Kidney (tissue), 13 donors: ENCODE measurements at regions not wholly inside any gene's neighbourhood (a gene's known extent, or its start where the extent isn't known, plus 50 kb on each side); places are given as distances from the start of the nearest gene placed in this dataset.

Experiments used
- DNase-seq, 5 donors: peaks; one replicate each; pipeline ENCODE4 v3.0.0-alpha.2; 2013 to 2020
- FAIRE-seq: peaks from 2 replicates; lab custom pipeline; 2012; peaks lifted over from hg19 to GRCh38; lab: Jason Lieb, UNC
- H3K27ac ChIP-seq, 2 donors: one replicate each; pipeline ENCODE4 v1.7.0; 2013; ENCODE audit warnings: low read depth in 2 of 2, low read length in 2 of 2, inconsistent platforms in 1 of 2
- H3K27me3 ChIP-seq: one replicate; pipeline ENCODE4 v1.7.1; 2013; ENCODE audit warnings: low read length, inconsistent platforms; ENCODE audit not compliant: control insufficient read depth, insufficient read depth
- H3K36me3 ChIP-seq, 3 donors: one replicate each; pipeline versions ENCODE4 v1.7.0 to v1.7.1; 2013; ENCODE audit warnings: low read length in 3 of 3, control low read depth in 1 of 3, inconsistent platforms in 1 of 3; ENCODE audit not compliant: insufficient read depth in 3 of 3, control insufficient read depth in 2 of 3
- H3K4me1 ChIP-seq, 3 donors: one replicate each; pipeline versions ENCODE4 v1.7.0 to v1.7.1; 2013; ENCODE audit warnings: low read length in 3 of 3, inconsistent platforms in 1 of 3, low read depth in 1 of 3; ENCODE audit not compliant: control insufficient read depth in 2 of 3, insufficient read depth in 2 of 3
- H3K4me3 ChIP-seq, 3 donors: one replicate each; pipeline versions ENCODE4 v1.7.0 to v1.8.1; 2013; ENCODE audit warnings: low read length in 3 of 3, control low read depth in 1 of 3, inconsistent platforms in 1 of 3
- H3K9ac ChIP-seq, 3 donors: one replicate each; pipeline versions ENCODE4 v1.7.0 to v1.7.1; 2013; ENCODE audit warnings: low read length in 3 of 3, control low read depth in 1 of 3, inconsistent platforms in 1 of 3
- H3K9me3 ChIP-seq, 3 donors: one replicate each; pipeline versions ENCODE4 v1.7.0 to v1.7.1; 2013; ENCODE audit warnings: low read length in 3 of 3, control low read depth in 1 of 3, inconsistent platforms in 1 of 3; ENCODE audit not compliant: control insufficient read depth in 2 of 3, insufficient read depth in 1 of 3
- intact Hi-C: fragments of 100-400 bp; cut with DNase I; formaldehyde crosslinking; loops from one replicate; pipeline ENCODE4 v1.11.1; 2022
- TF ChIP-seq, protein P1 (sequence below): IDR thresholded peaks from 3 replicates; pipeline ENCODE4 v1.5.1; 2012; ENCODE audit warnings: mild to moderate bottlenecking, moderate library complexity, borderline replicate concordance; ENCODE audit not compliant: insufficient read depth; ENCODE audit errors: extremely low read depth
- donor health status: control.
- donor health status: control.
- donor health status: control.
- donor health status: control.
- donor health status: control.
- donor health status: DM: yes; HTN: yes; CAD: no.
- donor health status: Normal renal cell carcinoma (clear cell type).

DNA sequence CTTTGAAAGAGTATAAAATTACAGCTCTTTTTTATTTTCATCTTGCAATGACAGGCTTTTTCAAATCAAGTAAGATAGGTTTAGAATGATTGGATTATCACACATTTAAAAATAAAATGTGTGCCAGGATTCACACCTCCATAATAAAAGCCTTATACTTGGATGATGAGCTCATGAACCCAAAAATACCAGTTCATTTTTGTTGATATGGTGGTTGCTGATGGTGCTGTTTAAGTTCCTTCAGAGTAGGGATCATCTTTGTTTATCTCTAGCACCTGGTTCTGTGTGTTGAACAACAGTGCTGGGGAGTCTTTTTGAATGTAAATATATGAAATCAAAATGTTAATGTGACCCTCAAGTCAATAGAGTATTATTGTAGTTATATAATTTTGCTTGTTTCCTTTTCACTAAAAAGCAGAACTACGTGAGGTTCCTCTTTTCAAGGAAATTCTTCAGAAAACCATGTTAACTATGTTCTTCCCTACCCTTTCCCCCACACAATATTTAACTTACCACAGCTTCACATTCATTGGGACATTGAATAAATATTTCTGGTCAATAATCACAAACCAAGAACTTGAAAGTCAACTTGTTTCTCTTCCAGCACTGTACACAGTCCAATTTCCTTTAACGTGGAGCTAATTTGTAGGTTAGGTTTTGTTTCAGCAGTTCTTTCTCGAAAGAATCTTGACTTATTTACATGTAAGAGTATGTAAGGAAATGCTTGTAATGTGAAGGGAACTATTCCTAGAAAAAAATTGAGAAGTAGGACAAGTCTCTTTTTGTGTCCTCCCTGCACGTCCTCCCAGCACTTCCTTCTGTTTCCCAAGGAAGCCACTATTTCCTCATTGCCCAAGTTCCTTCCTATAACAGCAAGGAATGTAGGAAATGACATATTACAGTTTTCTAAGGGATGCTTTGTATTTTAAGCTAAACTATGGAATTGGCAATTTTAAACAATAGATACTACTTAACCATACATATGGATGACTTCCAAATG, 945.9 kb upstream of the CITED2 start:
- Histone ChIP-seq H3K4me3 (no peak overlapping the region), H3K36me3 (no peaks in the 10 kb centered on the region), H3K27me3 (no peaks in the 10 kb centered on the region), H3K4me1 (peaks cover 0 to 12% (median 0%) of the 10 kb centered on the region in 3 donors), H3K9ac (no peak overlapping the region), H3K27ac (no peak overlapping the region), H3K9me3 (no peaks in the 10 kb centered on the region)
- FAIRE-seq = peak; percentile 42
- peak in 2 of 5 donors; percentile 9 to 19 for DNase-seq
- intact Hi-C loops = no loop called here
- TF ChIP-seq, protein P1, sequence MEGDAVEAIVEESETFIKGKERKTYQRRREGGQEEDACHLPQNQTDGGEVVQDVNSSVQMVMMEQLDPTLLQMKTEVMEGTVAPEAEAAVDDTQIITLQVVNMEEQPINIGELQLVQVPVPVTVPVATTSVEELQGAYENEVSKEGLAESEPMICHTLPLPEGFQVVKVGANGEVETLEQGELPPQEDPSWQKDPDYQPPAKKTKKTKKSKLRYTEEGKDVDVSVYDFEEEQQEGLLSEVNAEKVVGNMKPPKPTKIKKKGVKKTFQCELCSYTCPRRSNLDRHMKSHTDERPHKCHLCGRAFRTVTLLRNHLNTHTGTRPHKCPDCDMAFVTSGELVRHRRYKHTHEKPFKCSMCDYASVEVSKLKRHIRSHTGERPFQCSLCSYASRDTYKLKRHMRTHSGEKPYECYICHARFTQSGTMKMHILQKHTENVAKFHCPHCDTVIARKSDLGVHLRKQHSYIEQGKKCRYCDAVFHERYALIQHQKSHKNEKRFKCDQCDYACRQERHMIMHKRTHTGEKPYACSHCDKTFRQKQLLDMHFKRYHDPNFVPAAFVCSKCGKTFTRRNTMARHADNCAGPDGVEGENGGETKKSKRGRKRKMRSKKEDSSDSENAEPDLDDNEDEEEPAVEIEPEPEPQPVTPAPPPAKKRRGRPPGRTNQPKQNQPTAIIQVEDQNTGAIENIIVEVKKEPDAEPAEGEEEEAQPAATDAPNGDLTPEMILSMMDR = no peak

DNA sequence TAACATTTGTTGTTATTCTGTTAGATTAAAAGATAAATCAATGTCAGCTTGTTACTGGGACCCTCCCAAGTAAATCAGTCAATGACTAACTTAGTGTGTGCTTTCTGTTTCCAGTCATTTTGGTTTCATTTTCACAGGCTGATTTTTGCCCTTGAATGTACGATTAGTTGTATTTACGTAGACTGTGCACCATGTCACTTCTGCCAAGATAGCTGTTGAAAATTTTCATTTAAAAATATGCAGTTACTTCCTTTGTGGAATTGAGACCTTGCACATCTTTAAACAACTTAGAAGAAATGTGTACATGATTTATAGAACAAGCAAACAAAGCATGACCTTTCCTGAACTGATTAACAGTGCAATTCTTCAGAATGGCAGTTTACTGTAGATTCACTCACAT, 944.8 kb upstream of the CITED2 start:
- no peak for FAIRE-seq
- H3K36me3 ChIP-seq = no peaks in the 10 kb centered on the region
- TF ChIP-seq, protein P1 = no peak
- peak in 2 of 5 donors; percentile 56 to 62 for DNase-seq
- H3K27me3 ChIP-seq = no peaks in the 10 kb centered on the region
- intact Hi-C loops = no loop called here
- peak overlapping the region in 2 of 3 donors; percentile 40 to 56 for H3K4me3 ChIP-seq
- H3K27ac ChIP-seq = no peak overlapping the region
- no peaks in the 10 kb centered on the region for H3K9me3 ChIP-seq
- H3K9ac ChIP-seq = peak overlapping the region in 1 of 3 donors; percentile 7
- H3K4me1 ChIP-seq = peaks cover 0 to 12% (median 0%) of the 10 kb centered on the region in 3 donors

DNA sequence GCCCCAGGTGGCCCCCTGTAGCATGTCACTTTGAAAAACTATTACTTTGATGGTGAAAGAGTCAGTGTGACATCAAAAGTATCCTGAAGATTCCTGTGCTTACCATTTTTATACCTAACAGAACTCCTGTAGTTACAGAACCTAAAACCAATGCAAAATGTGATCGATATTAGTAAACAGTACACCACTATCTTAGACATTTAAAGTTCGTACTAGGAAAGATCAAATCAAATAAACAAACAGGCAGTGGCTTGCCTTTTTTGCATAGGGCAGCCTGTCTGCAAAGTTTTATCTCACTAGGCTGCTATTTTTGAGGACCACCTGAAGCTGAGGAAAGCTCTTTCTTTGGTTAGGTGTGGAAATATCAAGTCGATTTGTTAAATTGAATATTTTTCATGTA, 944.0 kb upstream of the CITED2 start:
- Histone ChIP-seq H3K9ac (no peak overlapping the region), H3K9me3 (no peaks in the 10 kb centered on the region), H3K36me3 (no peaks in the 10 kb centered on the region), H3K4me3 (no peak overlapping the region), H3K27me3 (no peaks in the 10 kb centered on the region), H3K27ac (no peak overlapping the region), H3K4me1 (peaks cover 0 to 12% (median 0%) of the 10 kb centered on the region in 3 donors)
- intact Hi-C loops = no loop called here
- DNase-seq (no peak), FAIRE-seq (no peak)
- TF ChIP-seq, protein P1 = no peak
